SK-MEL-5 (cell line): ENCODE measurements at regions not wholly inside any gene's neighbourhood (a gene's known extent, or its start where the extent isn't known, plus 50 kb on each side); places are given as distances from the start of the nearest gene placed in this dataset.
"Not testable (repeated sequence)": the region's sequence is repeated elsewhere in the genome, so short reads cannot be mapped to it uniquely, and the experiment has no call there.

ENCODE experiments used
- DNase-seq: peaks from one replicate; pipeline ENCODE4 v3.0.0-alpha.2; 2016; ENCODE audit warnings: low read depth, low spot score
- in situ Hi-C: cut with HindIII; loops from 2 replicates; pipeline ENCODE4 v1.10.0; 2016; ENCODE audit warnings: low sequenced_read_pairs, high pct_unique_total_duplicates, low pct_unique_long_range_greater_than_20kb
- small RNA-seq, 2 experiments: library from RNA; depleted of rRNA; stranded (forward); fragments of <200 nt; gene quantifications; one replicate each; pipeline ENCODE3, GENCODE V24; 2014

DNA sequence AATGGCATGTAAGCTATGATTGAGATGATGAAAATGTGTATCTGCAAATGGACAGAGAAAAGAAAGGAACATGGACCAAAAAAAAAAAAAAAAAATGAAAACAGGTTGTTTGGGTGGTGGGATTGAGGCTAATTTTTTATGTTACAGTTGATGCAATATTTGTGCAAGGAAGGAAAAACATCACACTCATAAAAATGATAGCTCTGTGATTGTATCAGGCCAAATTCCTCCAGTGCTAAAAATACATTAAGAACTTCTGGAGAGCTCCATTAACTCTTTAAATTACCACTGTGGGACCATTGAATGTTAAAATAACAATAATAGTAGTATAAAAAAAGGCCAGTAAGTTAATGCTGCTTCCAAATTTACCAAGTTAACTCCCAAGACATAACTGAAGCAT, 79.5 kb upstream of the MSX2 start:
- in situ Hi-C loops: no loop called here
- DNase-seq: no peak

DNA sequence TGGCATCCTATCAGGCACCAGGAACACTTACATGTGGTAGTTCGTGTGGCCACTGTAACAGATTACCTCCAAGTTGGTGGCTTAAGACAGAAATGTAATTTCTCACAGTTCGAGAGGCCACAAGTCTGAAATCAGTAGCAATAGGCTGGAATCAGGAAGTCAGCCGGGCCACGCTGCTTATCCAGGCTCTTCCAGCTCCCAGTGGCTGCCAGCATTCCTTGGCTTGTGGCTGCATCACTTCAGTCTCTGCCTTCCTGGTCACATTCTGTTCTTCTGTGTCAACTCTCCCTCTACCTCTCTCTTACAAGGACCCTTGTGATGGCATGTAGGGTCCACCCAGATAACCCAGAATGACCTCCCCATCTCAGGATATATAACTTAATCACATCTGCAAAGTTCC, 78.7 kb upstream of the MSX2 start:
- in situ Hi-C loops: no loop called here
- DNase-seq: no peak

DNA sequence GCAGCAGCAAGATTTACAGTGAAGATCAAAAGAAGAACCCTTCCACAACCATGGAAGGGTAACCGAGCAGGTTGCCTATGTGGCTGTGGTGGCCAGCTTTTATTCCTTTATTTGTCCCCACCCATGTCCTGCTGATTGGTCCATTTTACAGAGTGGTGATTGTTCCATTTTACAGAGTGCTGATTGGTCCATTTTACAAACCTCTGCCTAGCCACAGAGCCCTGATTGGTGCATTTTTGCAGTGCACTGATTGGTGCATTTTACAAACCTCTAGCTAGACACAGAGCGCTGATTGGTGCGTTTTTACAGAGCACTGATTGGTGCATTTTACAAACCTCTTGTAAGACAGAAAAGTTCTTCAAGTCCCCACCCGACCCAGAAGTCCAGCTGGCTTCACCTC, 75.8 kb upstream of the MSX2 start:
- in situ Hi-C loops: not testable (repeated sequence)
- DNase-seq: peak; percentile 22

DNA sequence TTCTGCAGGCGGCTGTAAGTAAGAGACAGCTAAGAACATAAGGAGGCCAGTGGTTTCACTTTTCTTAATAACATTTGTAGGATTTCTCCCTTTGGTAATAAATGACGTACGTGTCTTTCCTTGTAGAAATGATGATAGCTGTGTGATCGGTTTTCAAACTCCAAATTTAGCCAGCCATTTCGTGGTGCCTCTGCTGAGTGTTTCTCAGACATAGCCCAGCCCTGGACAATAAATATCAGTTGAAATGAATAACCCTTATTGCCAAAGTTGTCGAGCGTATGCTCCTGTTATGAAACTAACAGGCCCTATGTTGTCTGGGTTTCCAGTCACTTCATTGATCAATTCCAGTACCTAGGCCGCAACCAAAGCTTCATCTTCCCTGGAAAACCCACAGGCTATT, 75.0 kb upstream of the MSX2 start:
- DNase-seq: no peak
- in situ Hi-C loops: no loop called here

DNA sequence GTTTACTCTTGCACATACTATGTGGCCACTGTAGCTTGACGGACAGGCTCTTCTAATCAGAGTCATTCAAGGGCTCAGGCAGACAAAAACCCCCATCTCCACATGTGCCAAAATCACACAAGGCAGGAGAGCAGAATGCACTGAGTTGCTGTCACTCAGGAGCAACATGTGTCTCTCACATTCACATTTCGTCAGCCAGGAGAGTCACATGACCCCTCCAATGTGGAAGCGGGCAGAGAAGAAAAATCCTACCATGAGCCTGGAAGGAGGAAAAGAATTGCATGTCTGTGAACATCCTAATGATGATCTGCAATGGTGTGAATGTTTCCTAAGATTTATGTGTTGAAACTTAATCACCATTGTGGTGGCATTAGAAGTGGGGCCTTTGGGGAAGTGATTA, 69.9 kb upstream of the MSX2 start:
- in situ Hi-C loops: no loop called here
- no peak for DNase-seq

DNA sequence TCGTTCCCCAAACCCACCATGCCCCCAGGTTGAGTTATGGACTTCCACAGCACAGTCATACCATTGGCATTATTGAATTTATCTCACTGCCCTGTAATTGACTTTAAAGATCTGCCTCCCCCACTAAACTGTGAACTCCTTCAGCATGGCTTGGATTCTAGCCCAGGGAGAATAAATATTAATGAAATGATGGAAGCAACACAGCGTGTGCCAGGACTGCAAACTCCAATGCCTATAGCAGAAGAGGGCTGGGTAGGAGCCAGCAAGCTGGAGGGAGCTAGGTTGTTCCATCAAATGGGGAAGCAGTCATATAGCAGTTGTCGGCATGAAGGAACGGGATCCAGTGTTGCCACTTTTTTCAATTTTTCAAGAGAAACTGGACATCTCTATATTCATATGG, 69.0 kb upstream of the MSX2 start:
- in situ Hi-C loops: no loop called here
- no peak for DNase-seq

DNA sequence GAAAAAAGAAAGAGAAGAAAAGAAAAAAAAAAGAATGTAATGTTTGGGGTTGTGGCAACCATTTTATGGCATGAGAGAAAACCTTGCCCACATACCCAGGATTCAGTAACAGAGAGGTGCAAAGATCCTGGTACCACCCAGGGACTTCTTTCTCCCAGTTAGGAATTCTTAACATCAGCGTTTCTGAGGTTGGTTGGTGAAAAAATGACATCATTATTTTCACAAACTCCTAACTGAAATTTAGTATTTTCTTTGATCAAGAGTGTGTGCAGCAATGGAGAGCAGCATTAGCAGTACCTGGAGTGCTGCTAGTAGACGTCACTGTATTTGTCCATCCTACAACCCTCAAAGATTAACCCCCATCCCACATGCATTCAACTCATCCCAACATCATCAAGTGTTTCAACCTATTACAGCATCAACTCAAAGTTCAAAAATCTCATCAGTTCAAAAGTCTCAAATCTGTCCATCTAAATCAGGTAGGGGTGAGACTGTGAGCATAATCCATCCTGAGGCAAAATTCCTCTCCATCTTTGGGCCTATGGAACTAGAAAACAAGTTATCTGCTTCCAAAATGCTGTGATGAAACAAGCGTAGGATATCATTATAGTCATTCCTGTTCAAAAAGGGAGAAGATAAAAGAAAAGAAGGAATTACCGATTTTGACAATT, 60.1 kb upstream of the MSX2 start:
- in situ Hi-C loops: no loop called here
- no peak for DNase-seq

DNA sequence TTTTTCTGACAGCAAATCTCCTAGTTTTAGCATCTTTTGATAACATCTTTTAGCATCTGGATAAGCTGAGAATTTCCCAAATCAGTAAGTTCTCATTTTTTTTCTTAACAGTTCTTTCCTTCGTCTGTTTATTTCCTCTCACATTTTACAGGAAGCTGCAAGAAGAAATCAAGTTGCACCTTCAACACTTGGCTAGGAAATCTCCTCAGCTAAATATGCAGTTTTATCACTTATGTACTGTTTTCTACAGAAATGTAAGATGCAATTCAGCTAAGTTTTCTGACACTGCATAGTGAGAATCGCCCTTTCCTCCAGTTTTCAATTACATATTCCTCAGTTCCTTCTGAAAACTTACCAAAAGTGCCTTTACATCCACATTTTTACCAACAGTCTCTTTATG, 59.0 kb upstream of the MSX2 start:
- no peak for DNase-seq
- in situ Hi-C loops: no loop called here

DNA sequence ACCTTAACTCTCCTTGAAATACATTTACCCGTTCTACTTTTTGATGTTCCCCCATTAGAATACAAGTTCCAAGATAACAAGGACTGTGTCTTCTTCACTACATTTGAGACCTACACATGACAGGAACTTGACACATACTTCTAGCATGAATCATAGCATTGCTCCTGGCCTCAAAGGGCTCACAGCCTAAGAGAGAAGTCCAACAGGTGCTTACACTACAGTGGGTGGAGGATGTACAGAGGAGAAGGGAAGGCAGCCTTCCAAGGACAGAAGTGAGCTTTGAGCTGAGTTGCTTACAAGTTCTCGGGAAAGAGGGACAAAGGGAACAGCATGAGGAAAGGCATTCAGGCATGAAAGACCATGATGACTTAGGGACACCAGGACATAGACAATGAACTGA, 56.9 kb upstream of the MSX2 start:
- no peak for DNase-seq
- in situ Hi-C loops: no loop called here

DNA sequence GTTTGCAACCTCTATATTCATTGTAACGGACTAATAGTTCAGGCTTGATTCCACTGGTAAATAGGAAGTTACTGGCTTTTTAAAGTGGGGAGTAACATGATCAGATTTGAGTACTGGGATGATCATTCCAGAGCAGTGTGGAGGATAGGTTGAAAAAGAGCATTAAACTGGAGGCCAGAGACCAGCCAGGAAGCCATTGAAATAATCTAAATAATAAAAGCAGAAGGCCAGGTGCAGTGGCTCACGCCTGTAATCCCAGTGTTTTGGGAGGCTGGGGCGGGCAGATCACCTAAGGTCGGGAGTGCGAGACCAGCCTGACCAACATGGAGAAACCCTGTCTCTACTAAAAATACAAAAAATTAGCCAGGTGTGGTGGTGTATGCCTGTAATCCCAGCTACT, 56.0 kb upstream of the MSX2 start:
- in situ Hi-C loops: no loop called here
- no peak for DNase-seq

Small RNA genes lying in the stretch of these regions (small RNA-seq; reads per million reads assigned to genes)
- gene HIGD1AP3 (0 reads per million in 2 experiments), gene SUMO2P6 (0 to 0.14 reads per million in 2 experiments)
